ENCODE measurements at regions not wholly inside any gene's neighbourhood (a gene's known extent, or its start where the extent isn't known, plus 50 kb on each side); places are given as distances from the start of the nearest gene placed in this dataset.

DNA sequence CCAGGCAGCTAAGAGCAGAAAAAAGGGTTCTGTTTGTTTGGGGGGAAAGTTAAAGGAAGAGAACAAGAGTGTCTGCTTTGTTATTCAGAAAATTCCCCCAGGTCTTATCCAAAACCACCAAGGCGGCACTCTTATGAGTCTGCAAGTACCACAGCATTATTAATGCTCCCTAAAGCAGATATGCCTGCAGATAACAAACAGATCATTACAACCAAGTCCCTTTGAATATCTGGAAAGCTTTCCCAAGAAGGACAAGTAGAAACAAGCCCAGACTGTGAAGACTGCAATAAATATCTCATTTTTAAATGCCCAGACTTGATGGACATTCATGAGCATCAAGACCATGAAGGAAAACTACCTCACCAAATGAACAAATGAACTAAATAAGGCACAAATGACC, 278.6 kb upstream of the TMEFF2 start:
- no peaks in the 10 kb centered on the region for H3K79me2 ChIP-seq (ENCODE audit: insufficient read depth, low read length)
- intact Hi-C loops (cut with micrococcal nuclease; ENCODE audit: unreplicated experiment) = no loop called here
- H3K9me3 ChIP-seq (ENCODE audit: low read length) = no peaks in the 10 kb centered on the region
- in situ Hi-C loops (cut with HindIII; ENCODE audit: extremely low pct_ligation_motif_present, low pct_unique_long_range_greater_than_20kb) = no loop called here
- no peaks in the 10 kb centered on the region for H3K27me3 ChIP-seq (ENCODE audit: control insufficient read depth in 1 of 2, insufficient read depth in 2 of 2, low read length in 2 of 2)
- BruUV-seq (replicated peaks) = no TSS peak
- ATAC-seq = no peak
- DNase-seq (ENCODE audit: low spot score) = no peak
- no peak overlapping the region for H3K4me2 ChIP-seq (ENCODE audit: low read depth, low read length)
- no peak overlapping the region for H3K4me3 ChIP-seq (replicated peaks in 1 of 3; ENCODE audit: insufficient read depth in 1 of 3, low read depth in 2 of 3, low read length in 3 of 3)
- CTCF ChIA-PET (ENCODE audit: low intra/inter-chr PET ratio, low total read pairs) = no interaction called here
- TF ChIP-seq, protein P1, sequence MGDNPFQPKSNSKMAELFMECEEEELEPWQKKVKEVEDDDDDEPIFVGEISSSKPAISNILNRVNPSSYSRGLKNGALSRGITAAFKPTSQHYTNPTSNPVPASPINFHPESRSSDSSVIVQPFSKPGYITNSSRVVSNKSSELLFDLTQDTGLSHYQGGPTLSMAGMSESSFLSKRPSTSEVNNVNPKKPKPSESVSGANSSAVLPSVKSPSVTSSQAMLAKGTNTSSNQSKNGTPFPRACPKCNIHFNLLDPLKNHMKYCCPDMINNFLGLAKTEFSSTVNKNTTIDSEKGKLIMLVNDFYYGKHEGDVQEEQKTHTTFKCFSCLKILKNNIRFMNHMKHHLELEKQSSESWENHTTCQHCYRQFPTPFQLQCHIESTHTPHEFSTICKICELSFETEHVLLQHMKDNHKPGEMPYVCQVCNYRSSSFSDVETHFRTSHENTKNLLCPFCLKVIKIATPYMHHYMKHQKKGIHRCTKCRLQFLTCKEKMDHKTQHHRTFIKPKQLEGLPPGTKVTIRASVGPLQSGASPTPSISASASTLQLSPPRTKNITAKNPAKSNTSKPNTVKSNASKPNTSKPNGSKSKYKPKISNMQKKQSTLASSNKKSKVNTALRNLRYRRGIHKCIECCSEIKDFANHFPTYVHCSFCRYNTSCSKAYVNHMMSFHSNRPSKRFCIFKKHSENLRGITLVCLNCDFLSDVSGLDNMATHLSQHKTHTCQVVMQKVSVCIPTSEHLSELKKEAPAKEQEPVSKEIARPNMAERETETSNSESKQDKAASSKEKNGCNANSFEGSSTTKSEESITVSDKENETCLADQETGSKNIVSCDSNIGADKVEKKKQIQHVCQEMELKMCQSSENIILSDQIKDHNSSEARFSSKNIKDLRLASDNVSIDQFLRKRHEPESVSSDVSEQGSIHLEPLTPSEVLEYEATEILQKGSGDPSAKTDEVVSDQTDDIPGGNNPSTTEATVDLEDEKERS (CRISPR knock-in tag; IDR thresholded peaks at IDR 0.05) = no peak
- TF ChIP-seq, protein P2, sequence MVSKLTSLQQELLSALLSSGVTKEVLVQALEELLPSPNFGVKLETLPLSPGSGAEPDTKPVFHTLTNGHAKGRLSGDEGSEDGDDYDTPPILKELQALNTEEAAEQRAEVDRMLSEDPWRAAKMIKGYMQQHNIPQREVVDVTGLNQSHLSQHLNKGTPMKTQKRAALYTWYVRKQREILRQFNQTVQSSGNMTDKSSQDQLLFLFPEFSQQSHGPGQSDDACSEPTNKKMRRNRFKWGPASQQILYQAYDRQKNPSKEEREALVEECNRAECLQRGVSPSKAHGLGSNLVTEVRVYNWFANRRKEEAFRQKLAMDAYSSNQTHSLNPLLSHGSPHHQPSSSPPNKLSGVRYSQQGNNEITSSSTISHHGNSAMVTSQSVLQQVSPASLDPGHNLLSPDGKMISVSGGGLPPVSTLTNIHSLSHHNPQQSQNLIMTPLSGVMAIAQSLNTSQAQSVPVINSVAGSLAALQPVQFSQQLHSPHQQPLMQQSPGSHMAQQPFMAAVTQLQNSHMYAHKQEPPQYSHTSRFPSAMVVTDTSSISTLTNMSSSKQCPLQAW (CRISPR knock-in tag; IDR thresholded peaks at IDR 0.05) = no peak
- TF ChIP-seq ZNF383 (CRISPR knock-in tag; IDR thresholded peaks at IDR 0.05; ENCODE audit: borderline replicate concordance) (no peak), KDM1A (CRISPR knock-in tag; IDR thresholded peaks at IDR 0.05) (no peak), ZNF816 (CRISPR knock-in tag; IDR thresholded peaks at IDR 0.05; ENCODE audit: borderline replicate concordance) (no peak), TOPORS (CRISPR knock-in tag; IDR thresholded peaks at IDR 0.05) (no peak), SOX6 (IDR thresholded peaks at IDR 0.05) (no peak), SOX6 (CRISPR knock-in tag; IDR thresholded peaks at IDR 0.05) (no peak), CHD4 (IDR thresholded peaks at IDR 0.05; ENCODE audit: borderline replicate concordance, low read length) (no peak), ASH2L (IDR thresholded peaks at IDR 0.05; ENCODE audit: insufficient read length, low read depth, low read length) (no peak), NFE2L2 (IDR thresholded peaks at IDR 0.05; ENCODE audit: low read length) (no peak), ZNF101 (CRISPR knock-in tag; IDR thresholded peaks at IDR 0.05; ENCODE audit: borderline replicate concordance, low read depth) (no peak), ZNF256 (CRISPR knock-in tag; conservative IDR thresholded peaks at IDR 0.05) (no peak)
- TF ChIP-seq, protein P3, sequence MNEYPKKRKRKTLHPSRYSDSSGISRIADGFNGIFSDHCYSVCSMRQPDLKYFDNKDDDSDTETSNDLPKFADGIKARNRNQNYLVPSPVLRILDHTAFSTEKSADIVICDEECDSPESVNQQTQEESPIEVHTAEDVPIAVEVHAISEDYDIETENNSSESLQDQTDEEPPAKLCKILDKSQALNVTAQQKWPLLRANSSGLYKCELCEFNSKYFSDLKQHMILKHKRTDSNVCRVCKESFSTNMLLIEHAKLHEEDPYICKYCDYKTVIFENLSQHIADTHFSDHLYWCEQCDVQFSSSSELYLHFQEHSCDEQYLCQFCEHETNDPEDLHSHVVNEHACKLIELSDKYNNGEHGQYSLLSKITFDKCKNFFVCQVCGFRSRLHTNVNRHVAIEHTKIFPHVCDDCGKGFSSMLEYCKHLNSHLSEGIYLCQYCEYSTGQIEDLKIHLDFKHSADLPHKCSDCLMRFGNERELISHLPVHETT (CRISPR knock-in tag; conservative IDR thresholded peaks at IDR 0.05) = no peak
- H3K36me3 ChIP-seq (replicated peaks in 1 of 2; ENCODE audit: control insufficient read depth in 1 of 2, insufficient read depth in 2 of 2, low read length in 2 of 2) = no peaks in the 10 kb centered on the region
- H4K20me1 ChIP-seq (ENCODE audit: insufficient read depth, low read length) = no peaks in the 10 kb centered on the region
- H3K4me1 ChIP-seq (ENCODE audit: insufficient read depth, low read length) = no peaks in the 10 kb centered on the region
- no peak for FAIRE-seq
- POLR2A ChIA-PET = no interaction called here
- H3K27ac ChIP-seq (ENCODE audit: extremely low read length, insufficient read depth, low read length) = no peak overlapping the region
- H3K9ac ChIP-seq (ENCODE audit: insufficient read depth, low read depth, low read length) = no peak overlapping the region
- H2AFZ ChIP-seq (ENCODE audit: low read length) = no peak overlapping the region
- 0% methylated on average over 1 of the region's 1 CpG for WGBS (ENCODE audit: low lambda C conversion rate)
